GM12891 (cell line): ENCODE measurements at regions not wholly inside any gene's neighbourhood (a gene's known extent, or its start where the extent isn't known, plus 50 kb on each side); places are given as distances from the start of the nearest gene placed in this dataset.

Experiments used
- POLR2A ChIP-seq: IDR thresholded peaks from 2 replicates; pipeline ENCODE4 v1.6.1; 2011; ENCODE audit warnings: low read depth, low read length, control low read depth
- TAF1 ChIP-seq: IDR thresholded peaks from 2 replicates; pipeline ENCODE4 v1.6.1; 2011; ENCODE audit warnings: low read depth, low read length, control low read depth

DNA sequence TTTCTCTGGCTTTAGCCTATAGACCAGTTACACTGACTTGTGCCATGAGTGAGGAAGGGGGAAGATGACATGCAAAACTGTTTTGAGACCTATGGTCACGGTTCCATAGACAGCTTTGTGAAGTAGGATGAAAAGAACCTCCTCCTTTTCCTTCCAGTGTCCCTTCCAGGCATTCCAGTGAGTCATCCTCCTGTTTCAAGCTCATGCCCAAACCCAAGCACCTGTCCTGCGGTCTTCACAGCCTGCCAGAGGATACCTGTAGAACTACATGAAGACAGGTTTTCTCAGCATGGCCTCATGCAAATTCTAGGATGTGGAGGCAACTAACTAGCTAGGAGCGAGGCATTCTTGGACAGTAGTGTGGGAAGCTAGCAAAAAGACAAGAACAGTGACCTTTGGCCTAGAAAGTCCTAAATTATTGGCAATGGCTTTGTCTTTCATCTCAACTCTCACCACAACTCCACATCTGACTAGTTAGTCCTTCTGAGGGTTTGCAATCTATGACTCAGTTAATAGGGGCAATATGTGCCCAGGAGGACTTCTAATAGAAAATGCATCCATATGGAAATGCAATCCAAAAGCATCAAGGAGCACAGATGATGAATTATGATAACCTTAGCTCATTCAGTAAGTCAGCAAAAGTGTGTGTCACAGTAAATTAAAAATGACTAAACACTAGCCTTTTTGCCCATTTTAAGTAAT lies 154.7 kb downstream of the RBM43 start:
- TF ChIP-seq POLR2A (no peak), TAF1 (no peak)
